Mesenchymal stem cell (in vitro differentiated cells and primary cell): ENCODE measurements at regions not wholly inside any gene's neighbourhood (a gene's known extent, or its start where the extent isn't known, plus 50 kb on each side); places are given as distances from the start of the nearest gene placed in this dataset.
"Not testable (repeated sequence)": the region's sequence is repeated elsewhere in the genome, so short reads cannot be mapped to it uniquely, and the experiment has no call there.

Source experiments
- DNase-seq: peaks from one replicate; pipeline ENCODE4 v3.0.0-alpha.2; 2013
- H2AFZ ChIP-seq: one replicate; pipeline ENCODE4 v1.6.1; 2013; ENCODE audit warnings: low read depth, mild to moderate bottlenecking, control low read depth, inconsistent platforms, low read length, moderate library complexity
- H2AK5ac ChIP-seq: 2 replicates; pipeline ENCODE4 v1.6.1; 2013; ENCODE audit warnings: low read length, moderate library complexity, mild to moderate bottlenecking, inconsistent platforms; ENCODE audit not compliant: severe bottlenecking
- H2BK120ac ChIP-seq: one replicate; pipeline ENCODE4 v1.6.1; 2013; ENCODE audit warnings: low read depth, mild to moderate bottlenecking, inconsistent platforms, low read length, moderate library complexity
- H2BK12ac ChIP-seq, 2 experiments: one replicate each; pipeline ENCODE4 v1.6.1; 2013; ENCODE audit warnings: inconsistent platforms in 2 of 2, low read length in 2 of 2, mild to moderate bottlenecking in 2 of 2, moderate library complexity in 2 of 2, control low read depth in 1 of 2
- H2BK15ac ChIP-seq: one replicate; pipeline ENCODE4 v1.6.1; 2013; ENCODE audit warnings: mild to moderate bottlenecking, low read depth, inconsistent platforms; ENCODE audit not compliant: poor library complexity, severe bottlenecking
- H2BK5ac ChIP-seq: 2 replicates; pipeline ENCODE4 v1.6.1; 2013; ENCODE audit warnings: low read depth, mild to moderate bottlenecking, low read length, control low read depth, inconsistent platforms; ENCODE audit not compliant: poor library complexity, severe bottlenecking
- H3K14ac ChIP-seq, 2 experiments: one replicate each; pipeline ENCODE4 v1.6.1; 2013; ENCODE audit warnings: inconsistent platforms in 2 of 2, low read length in 2 of 2, control low read depth in 1 of 2, mild to moderate bottlenecking in 1 of 2, moderate library complexity in 1 of 2
- H3K18ac ChIP-seq, 2 experiments: one replicate each; pipeline ENCODE4 v1.6.1; 2013; ENCODE audit warnings: inconsistent platforms in 2 of 2, low read length in 2 of 2, control low read depth in 1 of 2, low read depth in 1 of 2, mild to moderate bottlenecking in 1 of 2
- H3K23ac ChIP-seq, 2 experiments: one replicate each; pipeline ENCODE4 v1.6.1; 2013; ENCODE audit warnings: inconsistent platforms in 2 of 2, low read length in 2 of 2, mild to moderate bottlenecking in 2 of 2, moderate library complexity in 2 of 2, control low read depth in 1 of 2
- H3K27ac ChIP-seq: 2 replicates; pipeline ENCODE4 v1.5.1; 2013; ENCODE audit warnings: mild to moderate bottlenecking, moderate library complexity, low read length, control low read depth, inconsistent platforms; ENCODE audit not compliant: poor library complexity, severe bottlenecking
- H3K27me3 ChIP-seq, 2 experiments: 2 replicates each; pipeline versions ENCODE4 v1.6.1 to v1.7.0; 2013; ENCODE audit warnings: low read length in 2 of 2, mild to moderate bottlenecking in 2 of 2, moderate library complexity in 2 of 2, control low read depth in 1 of 2, inconsistent platforms in 1 of 2; ENCODE audit not compliant: control insufficient read depth in 1 of 2, insufficient read depth in 1 of 2
- H3K36me3 ChIP-seq, 2 experiments: 2 replicates each; pipeline versions ENCODE4 v1.6.1 to v1.7.0; 2013; ENCODE audit warnings: low read length in 2 of 2, control low read depth in 1 of 2, inconsistent platforms in 1 of 2, low read depth in 1 of 2, mild to moderate bottlenecking in 1 of 2; ENCODE audit not compliant: insufficient read depth in 2 of 2, control insufficient read depth in 1 of 2
- H3K4ac ChIP-seq, 2 experiments: one replicate each; pipeline ENCODE4 v1.6.1; 2013; ENCODE audit warnings: inconsistent platforms in 2 of 2, low read length in 2 of 2, mild to moderate bottlenecking in 2 of 2, moderate library complexity in 2 of 2, control low read depth in 1 of 2, low read depth in 1 of 2
- H3K4me1 ChIP-seq: 2 replicates; pipeline ENCODE4 v1.6.1; 2013; ENCODE audit warnings: low read depth, low read length, control low read depth; ENCODE audit not compliant: control insufficient read depth, insufficient read depth
- H3K4me2 ChIP-seq: 2 replicates; pipeline ENCODE4 v1.6.1; 2013; ENCODE audit warnings: low read length, mild to moderate bottlenecking, inconsistent platforms; ENCODE audit not compliant: poor library complexity, severe bottlenecking
- H3K4me3 ChIP-seq, 2 experiments: 2 replicates each; pipeline versions ENCODE4 v1.5.1 to v1.7.0; 2013; ENCODE audit warnings: low read length in 2 of 2, mild to moderate bottlenecking in 2 of 2, control low read depth in 1 of 2, low read depth in 1 of 2; ENCODE audit not compliant: insufficient read depth in 1 of 2
- H3K79me1 ChIP-seq: replicated peaks from 2 replicates; pipeline ENCODE4 v1.6.1; 2013; ENCODE audit warnings: mild to moderate bottlenecking, control low read depth, low read length, inconsistent platforms; ENCODE audit not compliant: poor library complexity, severe bottlenecking
- H3K9ac ChIP-seq: 2 replicates; pipeline ENCODE4 v1.7.0; 2013; ENCODE audit warnings: mild to moderate bottlenecking, low read length, moderate library complexity
- H3K9me3 ChIP-seq: 2 replicates; pipeline ENCODE4 v1.7.0; 2013; ENCODE audit warnings: mild to moderate bottlenecking, low read length; ENCODE audit not compliant: control insufficient read depth
- H4K8ac ChIP-seq: one replicate; pipeline ENCODE4 v1.6.1; 2013; ENCODE audit warnings: inconsistent platforms, mild to moderate bottlenecking, low read length, moderate library complexity
- H4K91ac ChIP-seq: one replicate; pipeline ENCODE4 v1.6.1; 2013; ENCODE audit warnings: mild to moderate bottlenecking, low read length, inconsistent platforms
- WGBS: methylation state at CpG from one replicate; pipeline ENCODE4 v1.1.7; 2013; ENCODE audit warnings: mixed read lengths; 5-methylcytosine and 5-hydroxymethylcytosine counted together

DNA sequence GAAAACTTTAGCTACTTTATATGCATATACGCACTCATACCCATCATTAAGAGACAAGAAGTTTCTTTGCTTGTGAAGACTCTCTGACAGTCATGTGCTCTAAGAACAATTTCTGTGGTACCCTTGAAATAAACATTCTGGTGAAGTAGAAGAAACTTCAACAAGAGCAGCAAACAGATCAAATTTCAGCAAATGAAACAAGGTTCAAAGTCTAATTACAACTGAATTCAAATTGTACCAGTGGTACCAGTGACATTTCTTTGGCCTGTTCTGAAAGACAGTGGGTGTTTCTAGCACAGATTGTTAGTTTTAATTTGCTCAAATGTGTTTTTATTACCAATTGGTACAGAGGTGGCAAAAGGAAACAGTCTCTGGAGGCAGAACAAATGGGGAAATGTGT lies 391.0 kb downstream of the CHSY3 start:
- Histone ChIP-seq H3K4me1 (no peaks in the 10 kb centered on the region), H3K18ac (no peak overlapping the region), H3K9ac (no peak overlapping the region), H4K91ac (no peak overlapping the region), H3K23ac (no peak overlapping the region), H2BK12ac (no peak overlapping the region), H3K9me3 (no peaks in the 10 kb centered on the region), H3K4me3 (no peak overlapping the region), H3K27ac (no peak overlapping the region), H3K4ac (no peak overlapping the region), H2AFZ (no peak overlapping the region), H2BK120ac (no peak overlapping the region), H2AK5ac (no peak overlapping the region), H3K14ac (no peak overlapping the region), H2BK5ac (no peak overlapping the region), H3K27me3 (peaks cover 0 to 8% of the 10 kb centered on the region in 2 experiments), H3K79me1 (no peaks in the 10 kb centered on the region), H3K36me3 (no peaks in the 10 kb centered on the region), H2BK15ac (no peak overlapping the region), H4K8ac (no peak overlapping the region), H3K4me2 (no peak overlapping the region)
- WGBS, result 100% methylated on average over 1 of the region's 1 CpG
- peak; percentile 3 for DNase-seq

- H3K9me3 ChIP-seq, H3K27ac ChIP-seq, H4K91ac ChIP-seq, H4K8ac ChIP-seq, H2AFZ ChIP-seq, H3K9ac ChIP-seq, H2BK15ac ChIP-seq, H3K27me3 ChIP-seq, H3K14ac ChIP-seq, H3K79me1 ChIP-seq, H3K18ac ChIP-seq, H3K4me3 ChIP-seq, H3K36me3 ChIP-seq, H2BK120ac ChIP-seq, H2BK5ac ChIP-seq, H3K4me1 ChIP-seq, DNase-seq, H3K23ac ChIP-seq, H3K4me2 ChIP-seq, H2AK5ac ChIP-seq, H2BK12ac ChIP-seq: not testable (repeated sequence)
- peak overlapping the region in 1 of 2 experiments; percentile 11 for H3K4ac ChIP-seq
- WGBS, result 100% methylated on average over 2 of the region's 3 CpGs
These were observed 390.5 kb downstream of the CHSY3 start for GRCh38 chr5:130294798-130295197.

- Histone ChIP-seq H3K4me1 (peaks cover 1% of the 10 kb centered on the region), H3K4me3 (no peak overlapping the region), H3K36me3 (no peaks in the 10 kb centered on the region), H3K9ac (no peak overlapping the region), H3K4me2 (no peak overlapping the region), H3K27ac (no peak overlapping the region), H4K91ac (no peak overlapping the region), H3K9me3 (no peaks in the 10 kb centered on the region), H3K14ac (no peak overlapping the region), H2AK5ac (no peak overlapping the region), H2BK5ac (no peak overlapping the region), H2AFZ (no peak overlapping the region), H2BK15ac (no peak overlapping the region), H3K23ac (no peak overlapping the region), H2BK120ac (no peak overlapping the region), H2BK12ac (peak overlapping the region in 1 of 2 experiments; percentile 20), H3K4ac (no peak overlapping the region), H3K79me1 (no peaks in the 10 kb centered on the region), H3K27me3 (peaks cover 0 to 19% of the 10 kb centered on the region in 2 experiments), H4K8ac (no peak overlapping the region), H3K18ac (no peak overlapping the region)
- no CpG with 5 or more reads among the region's 2 CpGs for WGBS
- DNase-seq, result no peak
These were observed 386.0 kb downstream of the CHSY3 start for GRCh38 chr5:130290219-130290618.

GRCh38 chr5:130289132-130290088 lies 385.1 kb downstream of the CHSY3 start:
- H3K23ac ChIP-seq, result no peak overlapping the region
- WGBS, result 65% methylated on average over 5 of the region's 6 CpGs
- H3K36me3 ChIP-seq, result no peaks in the 10 kb centered on the region
- peak overlapping the region; percentile 32 for H3K4me2 ChIP-seq
- H2BK15ac ChIP-seq, result no peak overlapping the region
- peaks cover 1% of the 10 kb centered on the region for H3K4me1 ChIP-seq
- no peak overlapping the region for H2AK5ac ChIP-seq
- no peak overlapping the region for H2BK5ac ChIP-seq
- DNase-seq, result peak; percentile 24
- H2AFZ ChIP-seq, result no peak overlapping the region
- no peak overlapping the region for H2BK12ac ChIP-seq
- no peaks in the 10 kb centered on the region for H3K9me3 ChIP-seq
- peaks cover 0 to 22% of the 10 kb centered on the region in 2 experiments for H3K27me3 ChIP-seq
- H3K9ac ChIP-seq, result no peak overlapping the region
- no peak overlapping the region for H4K8ac ChIP-seq
- no peak overlapping the region for H4K91ac ChIP-seq
- no peak overlapping the region for H2BK120ac ChIP-seq
- no peak overlapping the region for H3K14ac ChIP-seq
- no peak overlapping the region for H3K27ac ChIP-seq
- H3K18ac ChIP-seq, result no peak overlapping the region
- H3K4ac ChIP-seq, result no peak overlapping the region
- H3K79me1 ChIP-seq, result no peaks in the 10 kb centered on the region
- no peak overlapping the region for H3K4me3 ChIP-seq
